ENCODE measurements at regions not wholly inside any gene's neighbourhood (a gene's known extent, or its start where the extent isn't known, plus 50 kb on each side); places are given as distances from the start of the nearest gene placed in this dataset.
"Not testable (repeated sequence)": the region's sequence is repeated elsewhere in the genome, so short reads cannot be mapped to it uniquely, and the experiment has no call there.

- no peak for DNase-seq (ENCODE audit: low read depth in 2 of 2)
These were observed 124.1 kb downstream of the ZNF365 start for GRCh38 chr10:62498271-62498670.

- DNase-seq (ENCODE audit: low read depth in 2 of 2), result not testable (repeated sequence)
These were observed 125.9 kb downstream of the ZNF365 start for GRCh38 chr10:62500116-62500515.

- no peak for DNase-seq (ENCODE audit: low read depth in 2 of 2)
These were observed 127.4 kb downstream of the ZNF365 start for GRCh38 chr10:62501547-62501946.

GRCh38 chr10:62502995-62503613 is 128.9 kb downstream of the ZNF365 start:
- no peak for DNase-seq (ENCODE audit: low read depth in 2 of 2)

GRCh38 chr10:62503872-62504271 is 129.7 kb downstream of the ZNF365 start:
- DNase-seq (ENCODE audit: low read depth in 2 of 2), result no peak

GRCh38 chr10:62506371-62506770 is 132.2 kb downstream of the ZNF365 start:
- DNase-seq (ENCODE audit: low read depth in 2 of 2), result no peak

GRCh38 chr10:62511238-62511637 is 137.1 kb downstream of the ZNF365 start:
- no peak for DNase-seq (ENCODE audit: low read depth in 2 of 2)

- DNase-seq (ENCODE audit: low read depth in 2 of 2), result no peak
These were observed 137.5 kb downstream of the ZNF365 start for GRCh38 chr10:62511656-62512055.

- no peak for DNase-seq (ENCODE audit: low read depth in 2 of 2)
These were observed 138.7 kb downstream of the ZNF365 start for GRCh38 chr10:62512732-62513475.

- DNase-seq (ENCODE audit: low read depth in 2 of 2), result no peak
These were observed 140.0 kb downstream of the ZNF365 start for GRCh38 chr10:62514079-62514693.

GRCh38 chr10:62517252-62517651 is 143.1 kb downstream of the ZNF365 start:
- no peak for DNase-seq (ENCODE audit: low read depth in 2 of 2)

- no peak for DNase-seq (ENCODE audit: low read depth in 2 of 2)
These were observed 153.1 kb downstream of the ZNF365 start for GRCh38 chr10:62527019-62527827.

GRCh38 chr10:62528441-62528840 is 154.3 kb downstream of the ZNF365 start:
- DNase-seq (ENCODE audit: low read depth in 2 of 2), result no peak

- DNase-seq (ENCODE audit: low read depth in 2 of 2), result no peak
These were observed 155.2 kb downstream of the ZNF365 start for GRCh38 chr10:62529396-62529795.

- DNase-seq (ENCODE audit: low read depth in 2 of 2), result no peak
These were observed 159.9 kb downstream of the ZNF365 start for GRCh38 chr10:62534031-62534430.

GRCh38 chr10:62538606-62539005 is 164.4 kb downstream of the ZNF365 start:
- no peak for DNase-seq (ENCODE audit: low read depth in 2 of 2)

GRCh38 chr10:62540389-62540788 is 166.2 kb downstream of the ZNF365 start:
- no peak for DNase-seq (ENCODE audit: low read depth in 2 of 2)

GRCh38 chr10:62541811-62542210 is 167.6 kb downstream of the ZNF365 start:
- no peak for DNase-seq (ENCODE audit: low read depth in 2 of 2)

- DNase-seq (ENCODE audit: low read depth in 2 of 2), result no peak
These were observed 169.6 kb downstream of the ZNF365 start for GRCh38 chr10:62543571-62544355.

GRCh38 chr10:62545160-62546066 is 171.2 kb downstream of the ZNF365 start:
- DNase-seq (ENCODE audit: low read depth in 2 of 2), result no peak

Measured in stimulated activated CD8-positive, alpha-beta memory T cell treated with anti-CD3 and anti-CD28 coated beads, Interleukin-7, amount 100 ng/mL, for 4 hours (primary cell).